ENCODE measurements at regions not wholly inside any gene's neighbourhood (a gene's known extent, or its start where the extent isn't known, plus 50 kb on each side); places are given as distances from the start of the nearest gene placed in this dataset.

GRCh38 chrX:99703473-99703872, 706.6 kb downstream of the PCDH19 start:
- Histone ChIP-seq H3K36me3 (ENCODE audit: control insufficient read depth in 2 of 4, insufficient read depth in 4 of 4, low read length in 3 of 4) (no peaks in the 10 kb centered on the region), H3K4ac (replicated peaks; ENCODE audit: insufficient read length, low read depth, low read length) (no peak overlapping the region), H3K4me3 (ENCODE audit: extremely low read depth in 1 of 4, insufficient read depth in 2 of 4, low read depth in 3 of 4, low read length in 4 of 4) (no peak overlapping the region), H3K4me1 (replicated peaks in 1 of 4; ENCODE audit: control insufficient read depth in 3 of 4, insufficient read depth in 4 of 4, low read length in 3 of 4) (no peaks in the 10 kb centered on the region), H2BK5ac (ENCODE audit: low read depth, low read length) (no peak overlapping the region), H2AK5ac (ENCODE audit: low read depth, low read length) (no peak overlapping the region), H4K20me1 (replicated peaks in 1 of 2; ENCODE audit: control insufficient read depth in 1 of 2, insufficient read depth in 2 of 2, low read length in 2 of 2) (no peaks in the 10 kb centered on the region), H2BK120ac (replicated peaks; ENCODE audit: low read depth, low read length) (no peak overlapping the region), H2AFZ (ENCODE audit: low read length) (no peak overlapping the region), H3K79me2 (ENCODE audit: control insufficient read depth in 1 of 2, insufficient read depth in 2 of 2, low read length in 2 of 2) (no peaks in the 10 kb centered on the region), H3K56ac (replicated peaks; ENCODE audit: insufficient read length, low read depth, low read length) (no peak overlapping the region), H2BK12ac (ENCODE audit: low read depth, low read length) (no peak overlapping the region), H3K27ac (ENCODE audit: low read depth, low read length) (no peak overlapping the region), H3K9me3 (ENCODE audit: insufficient read depth in 2 of 2, low read depth in 1 of 2, low read length in 1 of 2) (no peaks in the 10 kb centered on the region), H4K8ac (ENCODE audit: extremely low read depth, insufficient read depth, low read length) (no peak overlapping the region), H3K23me2 (ENCODE audit: low read depth, low read length) (no peaks in the 10 kb centered on the region), H3K9ac (replicated peaks in 1 of 4; ENCODE audit: extremely low read depth in 1 of 4, low read depth in 3 of 4, low read length in 3 of 4) (no peak overlapping the region), H3K14ac (ENCODE audit: insufficient read length) (no peak overlapping the region), H3K79me1 (ENCODE audit: low read depth, low read length) (no peaks in the 10 kb centered on the region), H3K23ac (ENCODE audit: insufficient read length) (no peak overlapping the region), H4K5ac (ENCODE audit: insufficient read length, low read depth, low read length) (no peak overlapping the region), H3K4me2 (ENCODE audit: insufficient read depth in 1 of 2, low read depth in 2 of 2, low read length in 2 of 2) (no peak overlapping the region), H2BK20ac (ENCODE audit: low read length) (no peak overlapping the region), H3K27me3 (replicated peaks in 1 of 4; ENCODE audit: control insufficient read depth in 3 of 4, extremely low read depth in 1 of 4, insufficient read depth in 3 of 4, low read length in 3 of 4) (no peaks in the 10 kb centered on the region), H4K91ac (replicated peaks; ENCODE audit: insufficient read length, low read length) (no peak overlapping the region), H3K18ac (ENCODE audit: extremely low read depth, low read length) (no peak overlapping the region), H2BK15ac (ENCODE audit: low read length) (no peak overlapping the region)
- no peak for TF ChIP-seq GABPA (IDR thresholded peaks at IDR 0.05; ENCODE audit: borderline replicate concordance, insufficient read depth, low read length)
- no peak for TF ChIP-seq EP300 (IDR thresholded peaks at IDR 0.05; ENCODE audit: borderline replicate concordance in 1 of 2, low read depth in 2 of 2, low read length in 2 of 2)
- TF ChIP-seq BACH1 (IDR thresholded peaks at IDR 0.05; ENCODE audit: low read length), result no peak
- no peak for TF ChIP-seq POU5F1 (IDR thresholded peaks at IDR 0.05; ENCODE audit: low read depth, low read length)
- no peak for TF ChIP-seq NRF1 (IDR thresholded peaks at IDR 0.05; ENCODE audit: low read depth, low read length)
- TF ChIP-seq CTBP2 (IDR thresholded peaks at IDR 0.05; ENCODE audit: borderline replicate concordance, insufficient read depth, insufficient read length, low read length), result no peak
- TF ChIP-seq SIX5 (IDR thresholded peaks at IDR 0.05; ENCODE audit: low read depth, low read length), result no peak
- TF ChIP-seq SIRT6 (IDR thresholded peaks at IDR 0.05; ENCODE audit: low read length), result no peak
- no peak for TF ChIP-seq KDM4A (IDR thresholded peaks at IDR 0.05; ENCODE audit: low read depth, low read length, severe bottlenecking)
- TF ChIP-seq MAFK (IDR thresholded peaks at IDR 0.05; ENCODE audit: low read depth, low read length), result no peak
- TF ChIP-seq EGR1 (IDR thresholded peaks at IDR 0.05; ENCODE audit: borderline replicate concordance, low read depth, low read length), result no peak
- FAIRE-seq, result no peak
- CTCF ChIA-PET (ENCODE audit: partially characterized antibody), result no interaction called here
- DNase-seq (ENCODE audit: low read depth in 1 of 2, low spot score in 2 of 2), result no peak
- POLR2A ChIA-PET (ENCODE audit: partially characterized antibody), result no interaction called here
- WGBS, 2 experiments (ENCODE audit: extremely low coverage in 1 of 2, insufficient coverage in 1 of 2, insufficient read length in 1 of 2, insufficient replicate concordance in 2 of 2, low coverage in 1 of 2, low lambda C conversion rate in 2 of 2, missing lambda C conversion rate in 1 of 2), result 94% methylated on average over 4 of the region's 4 CpGs; no CpG with 5 or more reads in 1 of the 2 experiments

All from H1 (cell line).